GM18873 (cell line): ENCODE measurements at regions not wholly inside any gene's neighbourhood (a gene's known extent, or its start where the extent isn't known, plus 50 kb on each side); places are given as distances from the start of the nearest gene placed in this dataset.
"Not testable (repeated sequence)": the region's sequence is repeated elsewhere in the genome, so short reads cannot be mapped to it uniquely, and the experiment has no call there.

Experiments
- ATAC-seq: cut with Tn5 transposase; IDR thresholded peaks from one replicate; pipeline ENCODE4 v1.9.1; 2021; ENCODE audit warnings: mild to moderate bottlenecking, moderate library complexity, moderate number of reproducible peaks; ENCODE audit not compliant: unreplicated experiment, low FRiP score

DNA sequence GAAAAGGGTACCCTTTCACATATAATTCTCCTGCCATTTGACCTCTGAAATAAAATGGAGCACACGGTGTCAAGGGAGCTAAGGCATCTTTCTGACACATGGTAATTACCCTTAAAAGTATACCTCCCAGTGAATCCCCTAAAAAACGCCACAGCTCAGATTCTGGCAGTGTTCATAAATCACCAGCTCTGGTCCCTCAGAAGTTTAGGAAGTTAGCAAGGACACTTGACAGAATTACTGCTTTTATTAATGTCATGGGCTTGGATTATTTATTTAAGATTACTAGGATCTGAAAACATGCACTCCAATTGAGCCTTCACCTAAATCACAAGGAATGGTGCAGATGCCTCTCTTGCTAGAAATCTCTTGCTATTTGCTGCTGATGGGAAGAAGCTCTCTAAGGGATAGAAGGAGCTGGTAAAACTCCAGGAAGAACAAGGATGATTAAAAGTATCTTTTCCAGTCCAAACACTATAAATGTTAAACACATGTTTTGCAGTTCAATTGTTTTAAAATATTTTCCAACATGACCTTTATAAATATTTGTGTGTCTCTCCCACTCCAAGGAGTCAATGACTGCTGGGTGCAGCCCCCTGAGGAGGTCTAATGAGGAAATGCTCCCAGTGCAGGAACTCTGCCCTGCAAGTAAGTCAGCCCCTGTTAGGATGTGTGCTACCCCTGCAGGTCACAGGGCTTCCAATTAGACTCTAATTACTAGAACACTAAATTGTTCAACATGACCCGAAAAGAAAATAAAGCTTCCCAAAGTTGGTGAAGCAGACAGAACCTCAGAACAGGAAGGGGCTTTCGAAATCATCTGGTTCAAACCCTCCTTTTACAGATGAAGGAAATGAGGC is 230.3 kb downstream of the TFAP2A start:
- no peak for ATAC-seq

DNA sequence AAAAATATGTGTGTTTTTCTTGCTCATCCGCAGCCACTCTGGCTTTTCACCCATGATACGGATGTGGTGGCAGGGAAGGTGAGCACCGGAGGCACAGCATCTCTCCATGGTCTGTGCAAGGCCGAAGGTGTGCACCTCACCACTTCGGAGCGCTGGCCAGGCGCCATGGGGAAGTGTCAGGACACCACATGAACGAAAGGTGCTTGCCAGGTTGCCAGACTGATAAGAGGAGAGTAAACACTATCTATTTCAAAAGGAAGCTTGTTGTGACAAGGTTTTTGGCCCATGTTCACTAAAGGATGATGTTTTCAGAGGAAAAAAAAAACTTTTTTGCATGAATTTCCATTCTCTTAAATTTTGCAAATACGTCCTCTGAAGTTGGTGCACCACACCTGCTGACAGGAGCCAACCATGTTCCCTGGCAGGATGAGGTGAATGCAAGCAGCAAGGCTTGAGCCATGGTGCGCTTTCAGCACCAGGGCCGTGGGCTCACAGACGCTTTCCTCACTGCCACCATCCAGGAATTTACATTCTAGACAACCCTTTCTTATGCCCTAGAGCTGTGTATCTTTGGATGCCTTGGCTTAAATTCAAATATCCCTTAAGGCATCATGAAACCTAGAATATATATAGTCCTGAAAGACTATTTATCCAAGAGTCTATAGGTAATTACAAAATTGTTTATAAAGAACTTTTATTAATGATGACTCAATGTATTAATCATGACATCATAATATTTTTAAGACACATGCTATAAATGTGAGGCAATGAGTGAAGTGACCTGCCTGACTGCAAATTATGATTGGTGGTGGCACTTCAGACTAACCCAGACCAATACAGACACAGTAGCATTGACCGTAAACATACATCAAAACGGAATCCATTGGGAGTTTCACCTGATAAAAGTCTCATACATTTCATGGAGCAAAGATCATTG is 234.5 kb downstream of the TFAP2A start:
- no peak for ATAC-seq

DNA sequence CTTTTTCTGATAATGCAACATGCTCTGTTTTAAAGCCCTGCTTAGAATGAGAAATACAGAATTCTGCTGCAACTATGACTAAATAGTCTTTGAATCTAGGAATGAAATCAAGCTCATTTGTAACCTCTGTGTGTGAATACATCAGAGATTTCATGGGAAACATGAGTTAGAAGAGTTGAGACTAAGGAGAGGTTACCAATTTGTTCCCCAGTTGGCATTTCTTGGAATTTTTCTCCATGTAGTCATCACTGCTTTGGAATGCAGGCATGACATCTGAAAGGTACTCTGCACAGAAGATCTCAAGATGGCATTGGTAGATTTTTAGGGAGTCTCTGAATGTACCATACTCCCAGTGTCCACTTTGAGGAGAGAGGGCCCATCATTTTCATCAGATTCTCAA is 237.2 kb downstream of the TFAP2A start:
- ATAC-seq: no peak

DNA sequence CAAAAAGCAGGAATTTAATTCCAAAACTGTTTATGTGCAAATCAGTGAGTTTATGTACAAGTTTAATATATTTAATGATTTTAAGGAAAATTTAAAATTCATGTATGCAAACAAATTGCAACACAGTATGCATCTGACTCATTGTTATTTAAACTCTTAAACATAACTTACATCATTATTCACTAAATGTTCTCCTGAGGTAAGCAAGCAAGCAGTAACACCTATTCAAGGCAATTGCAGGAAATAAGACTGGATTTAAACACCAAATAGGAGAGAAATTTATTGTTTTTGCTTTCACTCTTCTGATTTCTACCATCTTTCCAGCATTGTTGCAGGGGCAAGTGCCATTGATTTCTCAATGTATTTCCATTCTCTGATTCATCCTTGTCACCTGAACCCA is 239.5 kb downstream of the TFAP2A start:
- no peak for ATAC-seq

DNA sequence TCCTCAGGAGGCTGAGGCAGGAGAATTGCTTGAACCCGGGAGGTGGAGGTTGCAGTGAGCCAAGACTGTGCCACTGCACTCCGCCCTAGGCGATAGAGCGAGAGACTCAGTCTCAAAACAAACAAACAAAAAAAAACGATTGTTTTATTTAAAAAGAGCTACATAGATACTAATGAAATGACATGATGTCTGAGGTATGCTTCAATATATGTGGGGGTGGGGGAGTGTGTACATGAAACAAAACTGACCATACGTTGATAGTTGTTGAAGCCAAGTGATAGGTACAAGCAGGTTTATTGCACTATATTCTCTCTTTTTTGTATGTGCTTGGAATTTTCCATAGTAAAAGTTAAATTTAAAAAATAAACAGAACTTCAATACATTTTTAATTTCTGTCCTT is 240.1 kb downstream of the TFAP2A start:
- no peak for ATAC-seq

DNA sequence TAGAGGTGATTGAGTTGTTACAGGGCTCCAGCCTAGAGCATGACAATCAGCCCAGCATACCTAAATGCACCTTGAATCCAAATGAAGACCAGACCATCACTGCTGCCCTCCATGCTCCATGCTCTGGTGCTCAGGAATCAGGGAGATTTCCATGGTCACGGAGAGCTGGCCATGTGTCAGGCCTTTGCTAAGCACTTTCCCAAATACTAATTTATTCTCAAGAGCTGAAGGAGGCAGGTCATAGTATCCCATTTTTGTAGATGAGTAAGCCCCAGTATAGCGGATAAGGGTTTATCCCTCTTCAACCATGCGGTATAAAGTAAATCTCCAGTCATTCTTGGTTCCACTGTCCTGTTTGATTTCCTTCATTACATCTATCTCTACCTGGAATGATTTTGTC is 240.8 kb downstream of the TFAP2A start:
- no peak for ATAC-seq

DNA sequence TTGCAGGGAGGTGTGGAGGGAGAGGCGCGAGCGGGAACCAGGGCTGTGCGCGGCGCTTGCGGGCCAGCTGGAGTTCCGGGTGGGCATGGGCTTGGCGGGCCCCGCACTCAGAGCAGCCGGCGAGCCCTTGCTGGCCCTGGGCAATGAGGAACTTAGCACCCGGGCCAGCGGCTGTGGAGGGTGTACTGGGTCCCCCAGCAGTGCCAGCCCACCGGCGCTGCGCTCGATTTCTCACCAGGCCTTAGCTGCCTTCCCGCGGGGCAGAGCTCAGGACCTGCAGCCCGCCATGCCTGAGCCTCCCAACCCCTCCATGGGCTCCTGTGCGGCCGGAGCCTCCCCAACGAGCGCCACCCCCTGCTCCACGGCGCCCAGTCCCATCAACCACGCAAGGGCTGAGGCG is 243.2 kb downstream of the TFAP2A start:
- ATAC-seq: not testable (repeated sequence)

DNA sequence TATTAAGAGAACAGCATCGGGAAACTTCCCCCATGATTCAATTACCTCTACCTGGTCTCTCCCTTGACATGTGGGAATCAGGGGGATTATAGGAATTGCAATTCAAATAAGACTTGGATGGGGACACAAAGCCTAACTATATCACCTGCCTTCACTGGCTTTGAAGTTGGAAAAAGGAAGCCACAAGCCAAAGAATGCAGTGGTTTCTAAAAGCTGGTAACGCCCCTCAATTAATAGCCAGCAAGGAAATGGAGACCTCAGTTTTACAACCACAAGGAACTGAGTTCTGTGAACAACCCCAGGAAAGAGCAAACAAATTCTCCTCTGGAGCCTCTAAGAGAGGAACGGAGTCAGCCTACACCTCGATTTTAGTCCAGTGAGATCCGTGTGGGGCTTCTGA is 244.1 kb downstream of the TFAP2A start:
- no peak for ATAC-seq

DNA sequence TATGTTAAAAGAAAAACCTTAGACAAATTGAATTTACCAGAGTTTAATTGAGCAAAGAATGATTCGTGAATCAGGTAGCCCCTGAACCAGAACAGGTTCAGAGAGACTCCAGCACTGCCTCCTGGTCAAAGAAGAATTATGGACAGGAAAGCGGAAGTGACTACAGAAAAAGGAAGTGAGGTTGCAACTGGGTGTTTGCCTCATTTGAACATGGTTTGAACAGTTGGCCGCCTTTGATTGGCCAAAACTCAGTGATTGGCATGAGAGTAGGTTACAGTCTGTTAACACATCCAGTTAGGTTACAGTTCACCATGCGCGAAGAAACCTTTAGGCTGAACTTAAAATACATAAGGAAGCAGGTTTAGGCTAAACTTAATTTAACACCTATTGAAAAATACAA is 248.8 kb downstream of the TFAP2A start:
- no peak for ATAC-seq

DNA sequence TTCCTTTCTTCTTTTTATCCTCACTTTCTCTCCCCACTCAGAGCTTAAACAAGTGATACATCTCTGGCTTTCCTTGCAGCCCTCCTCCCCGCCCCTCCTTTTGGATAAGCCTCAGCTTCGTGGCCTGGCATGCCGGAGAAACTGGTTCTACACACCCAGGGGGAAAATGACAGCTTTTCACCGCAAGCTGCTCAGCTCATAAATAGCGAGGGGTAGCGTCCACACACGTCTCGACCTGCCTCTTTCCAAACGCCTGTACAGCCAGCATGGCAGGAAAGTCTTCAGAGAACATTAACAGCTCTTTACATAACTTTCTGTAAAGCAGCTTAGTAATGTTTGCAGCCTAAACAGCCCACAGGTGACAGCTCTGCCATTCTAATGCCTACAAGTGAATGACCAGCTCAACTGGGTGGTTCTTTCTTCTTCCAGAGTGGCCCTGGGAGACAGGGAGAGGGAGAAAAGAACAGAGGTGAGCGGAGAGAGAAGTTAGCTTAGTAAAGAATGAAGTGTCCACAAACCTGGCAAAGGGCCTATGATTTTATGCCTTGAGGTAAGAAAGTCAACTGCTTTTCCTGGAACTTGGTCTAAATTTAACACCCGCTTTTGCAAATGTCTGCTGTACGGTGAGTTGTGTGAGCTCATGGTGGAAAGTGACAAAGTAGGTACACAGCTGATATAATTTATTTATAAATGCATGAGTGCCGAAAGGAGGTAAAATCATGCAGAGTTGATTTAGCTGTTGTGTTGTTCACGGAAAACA is 251.5 kb downstream of the TFAP2A start:
- no peak for ATAC-seq

DNA sequence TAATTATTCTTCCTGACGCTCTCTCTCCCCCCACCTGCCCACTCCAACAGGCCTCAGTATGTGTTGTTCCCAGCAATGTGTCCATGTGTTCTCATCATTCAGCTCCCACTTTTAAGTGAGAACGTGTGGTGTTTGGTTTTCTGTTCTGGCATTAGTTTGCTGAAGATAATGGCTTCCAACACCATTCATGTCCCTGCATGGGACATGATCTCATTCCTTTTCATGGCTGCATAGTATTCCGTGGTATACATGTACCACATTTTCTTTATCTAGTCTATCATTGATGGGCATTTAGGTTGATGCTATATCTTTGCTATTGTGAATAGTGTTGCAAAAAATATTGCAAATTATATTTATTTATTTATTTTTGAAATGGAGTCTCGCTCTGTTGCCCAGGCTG is 258.0 kb downstream of the TFAP2A start:
- ATAC-seq: no peak

DNA sequence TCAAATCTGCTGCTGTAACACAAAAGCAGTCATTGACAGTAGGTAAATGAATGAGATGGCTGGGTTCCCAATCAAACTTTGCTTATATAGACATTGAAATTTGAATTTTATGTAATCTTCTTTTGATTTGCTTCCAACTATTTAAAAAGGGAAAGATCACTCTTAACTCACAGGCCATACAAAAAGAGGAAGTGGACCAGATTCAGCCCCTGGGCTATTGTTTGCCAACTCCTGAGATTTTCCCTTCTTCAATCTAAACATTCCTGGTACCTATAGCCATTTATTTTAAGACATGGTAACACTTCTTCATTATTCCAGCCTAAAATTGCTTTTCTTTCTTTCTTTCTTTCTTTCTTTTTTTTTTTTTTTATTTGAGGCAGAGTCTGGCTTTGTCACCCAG is 260.6 kb downstream of the TFAP2A start:
- ATAC-seq: no peak

DNA sequence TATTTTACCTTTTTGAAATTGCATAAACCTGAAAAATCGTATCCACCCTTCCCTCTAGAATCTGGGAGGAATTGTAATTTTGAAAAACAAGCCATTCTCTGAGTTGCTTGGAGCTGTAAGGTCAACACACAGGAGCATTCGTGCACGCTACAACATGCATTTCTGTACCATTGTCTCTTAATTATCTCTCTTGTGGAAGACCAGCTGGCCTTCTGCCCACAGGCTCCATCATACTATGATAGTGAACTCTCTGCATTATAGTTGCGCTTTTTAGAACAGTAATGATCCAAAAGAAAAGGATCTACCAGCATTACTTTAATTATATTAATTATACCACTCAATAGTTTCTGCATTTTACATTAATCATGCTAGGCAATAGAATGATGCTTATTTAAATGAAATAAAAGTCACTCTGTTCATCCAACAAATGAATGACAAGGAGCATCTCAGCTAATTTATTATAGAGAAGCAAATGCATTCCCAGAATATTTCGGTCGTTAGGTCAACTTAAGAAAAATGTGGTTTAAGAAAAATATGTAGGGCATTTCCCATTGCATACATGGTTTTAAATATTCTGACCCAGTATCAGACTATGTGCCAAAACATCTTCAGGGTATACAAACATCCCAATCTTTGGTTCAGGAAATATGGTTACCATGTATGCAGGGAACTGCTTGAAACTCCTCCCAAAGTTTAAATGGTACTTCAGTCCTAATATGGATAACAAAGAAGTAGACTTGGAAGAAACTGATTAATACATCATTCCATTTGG is 263.5 kb downstream of the TFAP2A start:
- no peak for ATAC-seq

DNA sequence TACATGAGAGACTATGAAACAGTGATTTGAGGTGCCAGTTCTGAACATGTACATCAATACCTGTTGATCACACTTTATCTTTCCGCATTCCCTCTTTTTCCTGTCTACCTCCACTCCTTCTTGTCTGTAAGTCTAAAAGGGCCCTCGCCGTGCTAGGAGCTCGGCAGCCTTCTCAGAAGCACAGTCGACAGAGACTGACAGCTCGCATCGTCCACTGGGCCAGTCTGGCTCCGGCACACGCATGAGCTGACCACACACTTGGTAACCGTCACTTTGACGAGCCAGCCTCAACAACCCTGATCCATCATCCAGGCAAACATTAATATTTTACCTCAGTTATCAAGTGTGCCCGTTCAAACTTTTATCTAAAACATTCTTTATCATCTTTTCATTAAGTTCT is 265.3 kb downstream of the TFAP2A start:
- no peak for ATAC-seq

DNA sequence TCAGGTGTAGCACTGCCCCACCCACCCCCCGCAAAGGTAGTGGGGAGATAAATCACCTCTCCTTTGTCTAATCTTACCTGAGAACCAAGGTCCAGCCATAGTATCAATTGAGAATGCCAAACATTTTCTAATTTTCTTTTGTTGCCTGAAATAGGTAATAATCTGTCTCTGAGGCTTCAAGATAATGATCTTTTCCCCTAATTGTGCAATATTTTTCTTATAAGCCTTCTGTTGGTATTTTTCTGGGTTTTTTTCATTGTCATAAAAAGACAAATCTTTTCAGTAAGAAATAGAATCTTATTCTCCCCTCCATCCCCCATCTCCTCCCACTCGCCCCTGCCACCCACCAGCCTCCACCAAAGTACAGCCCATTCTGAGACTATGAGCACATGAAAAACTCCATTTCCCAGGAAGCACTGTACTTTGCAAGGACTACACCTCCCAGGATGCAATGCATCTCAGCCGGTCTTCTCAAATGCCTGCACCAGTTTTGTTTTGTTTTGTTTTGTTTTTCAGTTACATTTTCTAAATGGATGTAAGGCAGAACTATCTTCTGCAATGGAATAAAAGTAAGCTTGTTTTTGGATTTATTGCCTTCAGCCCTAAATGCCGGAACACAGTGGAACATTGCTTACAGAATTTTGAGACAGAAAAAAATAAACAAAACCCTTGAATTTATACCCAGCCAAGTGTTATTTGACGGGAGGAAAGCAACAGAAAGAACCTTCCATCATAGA is 268.0 kb downstream of the TFAP2A start:
- peak; percentile 100 for ATAC-seq

DNA sequence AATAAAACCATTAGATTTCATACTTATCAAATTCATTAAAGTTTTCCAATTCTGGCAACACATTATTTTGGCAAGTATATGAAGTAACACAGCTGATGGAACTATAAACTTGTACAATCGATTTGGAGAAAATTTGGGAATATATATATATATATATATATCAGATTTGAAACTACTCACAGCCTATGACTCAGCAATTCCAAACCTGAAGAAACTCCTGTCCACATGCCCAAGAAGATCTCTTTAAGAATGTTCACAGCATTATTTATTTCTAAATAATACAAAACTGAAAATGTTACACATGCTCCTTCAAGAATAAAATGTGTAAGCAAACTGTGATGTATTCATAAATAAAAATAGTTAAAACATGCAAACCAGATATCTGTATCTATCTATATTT is 270.1 kb downstream of the TFAP2A start:
- ATAC-seq: no peak

DNA sequence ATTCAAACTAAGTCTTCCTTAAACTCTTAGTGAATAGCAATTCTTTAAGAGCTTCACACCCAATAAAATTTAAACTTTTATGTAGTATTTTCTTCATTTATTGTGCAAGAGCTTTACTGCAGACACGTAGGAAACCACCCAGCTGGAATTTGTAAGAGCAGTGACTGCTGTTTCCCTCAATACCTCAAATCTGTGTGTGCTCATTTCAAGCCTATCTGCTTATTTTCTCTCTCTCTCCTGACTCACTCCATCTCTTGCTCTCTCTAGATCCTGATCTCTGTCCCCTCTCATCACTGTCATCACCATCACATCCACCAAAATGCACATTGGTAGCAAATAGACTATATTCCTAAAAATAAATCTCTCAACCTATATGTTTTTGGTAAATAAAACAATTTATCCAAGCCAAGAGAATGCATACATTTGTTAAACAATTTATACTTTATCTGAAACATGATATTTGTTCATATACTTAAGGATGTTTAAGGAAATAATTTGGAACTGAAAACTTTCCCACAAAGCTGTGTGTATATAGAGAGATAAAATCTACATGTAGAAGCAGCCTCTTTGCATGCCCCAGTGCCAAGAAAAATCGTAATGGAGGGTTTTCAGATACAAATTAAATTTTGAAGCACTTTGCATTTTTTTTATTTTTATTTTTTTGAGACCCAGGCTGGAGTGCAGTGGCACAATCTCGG is 273.0 kb downstream of the TFAP2A start:
- no peak for ATAC-seq

DNA sequence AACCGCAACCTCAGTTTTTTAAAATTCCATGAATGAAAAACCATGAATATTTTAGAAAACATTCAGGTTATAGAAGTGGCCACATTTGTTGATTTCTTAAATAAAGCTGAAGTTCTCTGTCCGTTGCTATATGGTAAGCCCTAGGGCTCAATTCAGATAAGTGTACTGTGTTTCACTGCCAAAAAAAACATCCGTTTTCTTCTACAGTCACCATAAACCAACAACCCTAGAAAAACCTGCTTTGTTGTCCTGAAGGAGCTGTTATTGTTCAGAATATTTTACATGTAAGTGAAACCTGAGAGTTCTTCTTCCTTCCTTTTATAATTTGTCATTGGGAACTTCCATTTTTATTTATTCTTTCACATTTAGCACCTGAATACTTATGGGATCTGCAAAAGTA is 274.1 kb downstream of the TFAP2A start:
- ATAC-seq: no peak

DNA sequence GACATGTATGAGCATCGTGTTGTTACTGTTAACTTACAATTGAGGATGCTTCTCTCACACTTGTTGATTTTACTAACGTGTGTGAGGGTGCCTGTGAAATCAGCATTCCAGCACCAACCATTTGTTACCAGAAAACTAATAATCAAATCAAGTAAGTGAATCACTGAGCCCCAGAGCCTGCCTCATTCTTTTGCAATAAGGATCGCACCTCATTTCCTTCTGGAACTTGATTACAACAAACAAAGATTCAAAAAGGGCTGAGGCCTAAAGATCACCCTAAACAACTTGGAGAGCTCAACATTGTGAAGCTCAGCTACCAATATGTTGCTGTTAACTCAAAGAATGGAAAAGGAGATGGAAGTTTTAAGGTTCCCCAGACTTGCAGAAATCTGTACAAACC is 274.7 kb downstream of the TFAP2A start:
- no peak for ATAC-seq
